RCC 7860 (cell line): ENCODE measurements at regions not wholly inside any gene's neighbourhood (a gene's known extent, or its start where the extent isn't known, plus 50 kb on each side); places are given as distances from the start of the nearest gene placed in this dataset.
A peak's percentile ranks its signal among the peaks of the same experiment; 100 is the strongest.

Experiments
- DNase-seq: peaks from one replicate; pipeline ENCODE4 v3.0.0-alpha.2; 2015; ENCODE audit warnings: low spot score
- FAIRE-seq: peaks from 2 replicates; lab custom pipeline; 2012; peaks lifted over from hg19 to GRCh38; lab: Jason Lieb, UNC

GRCh38 chr6:82298012-82298411 is 50.5 kb upstream of the IBTK start:
- no peak for FAIRE-seq
- DNase-seq: peak; percentile 17
